H1 (cell line): ENCODE measurements at regions not wholly inside any gene's neighbourhood (a gene's known extent, or its start where the extent isn't known, plus 50 kb on each side); places are given as distances from the start of the nearest gene placed in this dataset.

Source experiments
- CHD7 ChIP-seq: fragments of 300-600 bp; sonication (generic); IDR thresholded peaks from 2 replicates; pipeline ENCODE4 v1.7.1; 2012; ENCODE audit warnings: low read length, moderate library complexity, mild to moderate bottlenecking, inconsistent platforms; ENCODE audit not compliant: insufficient replicate concordance
- HDAC2 ChIP-seq, 2 experiments: fragments of 300-600 bp in 1 of 2; sonication (generic) in 1 of 2; IDR thresholded peaks; 2 replicates each; pipeline ENCODE4 v1.6.1; 2011 to 2012; ENCODE audit warnings: low read depth in 2 of 2, low read length in 2 of 2, mild to moderate bottlenecking in 2 of 2, moderate library complexity in 2 of 2, borderline replicate concordance in 1 of 2, inconsistent platforms in 1 of 2
- SRF ChIP-seq: IDR thresholded peaks from 2 replicates; pipeline ENCODE4 v1.6.1; 2011; ENCODE audit warnings: mild to moderate bottlenecking, low read depth, low read length, moderate library complexity

- no peak for TF ChIP-seq CHD7
- TF ChIP-seq SRF, result no peak
- no peak for TF ChIP-seq HDAC2 (IDR thresholded peaks at IDR 0.05; ENCODE audit: borderline replicate concordance in 1 of 2, low read depth in 2 of 2, low read length in 2 of 2)
Measured at GRCh38 chr4:79688691-79689090, 280.7 kb upstream of the GK2 start (continued).
